ENCODE measurements at regions not wholly inside any gene's neighbourhood (a gene's known extent, or its start where the extent isn't known, plus 50 kb on each side); places are given as distances from the start of the nearest gene placed in this dataset.
A peak's percentile ranks its signal among the peaks of the same experiment; 100 is the strongest.
"Not testable (repeated sequence)": the region's sequence is repeated elsewhere in the genome, so short reads cannot be mapped to it uniquely, and the experiment has no call there.

GRCh38 chr1:101185421-101185820 is 51.4 kb upstream of the S1PR1 start:
- DNase-seq (ENCODE audit: low read depth in 2 of 2), result no peak

GRCh38 chr1:101183388-101183699 is 53.5 kb upstream of the S1PR1 start:
- no peak for DNase-seq (ENCODE audit: low read depth in 2 of 2)

- DNase-seq (ENCODE audit: low read depth in 2 of 2), result no peak
Measured at GRCh38 chr1:101182627-101183387, 54.0 kb upstream of the S1PR1 start.

- DNase-seq (ENCODE audit: low read depth in 2 of 2), result no peak
Measured at GRCh38 chr1:101181930-101182329, 54.9 kb upstream of the S1PR1 start.

GRCh38 chr1:101178688-101179491 is 57.9 kb upstream of the S1PR1 start:
- DNase-seq (ENCODE audit: low read depth in 2 of 2), result peak; percentile 30 to 33

- no peak for DNase-seq (ENCODE audit: low read depth in 2 of 2)
Measured at GRCh38 chr1:101178341-101178687, 58.5 kb upstream of the S1PR1 start.

GRCh38 chr1:101175886-101176285 is 60.9 kb upstream of the S1PR1 start:
- DNase-seq (ENCODE audit: low read depth in 2 of 2), result no peak

GRCh38 chr1:101175466-101175865 is 61.4 kb upstream of the S1PR1 start:
- no peak for DNase-seq (ENCODE audit: low read depth in 2 of 2)

GRCh38 chr1:101174722-101175121 is 62.1 kb upstream of the S1PR1 start:
- no peak for DNase-seq (ENCODE audit: low read depth in 2 of 2)

GRCh38 chr1:101174298-101174697 is 62.5 kb upstream of the S1PR1 start:
- not testable (repeated sequence) for DNase-seq (ENCODE audit: low read depth in 2 of 2)

- DNase-seq (ENCODE audit: low read depth in 2 of 2), result no peak
Measured at GRCh38 chr1:101170506-101171050, 66.2 kb upstream of the S1PR1 start.

GRCh38 chr1:101167891-101168290 is 68.9 kb upstream of the S1PR1 start:
- DNase-seq (ENCODE audit: low read depth in 2 of 2), result no peak

- DNase-seq (ENCODE audit: low read depth in 2 of 2), result no peak
Measured at GRCh38 chr1:101166583-101167120, 70.2 kb upstream of the S1PR1 start.

GRCh38 chr1:101165954-101166353 is 70.9 kb upstream of the S1PR1 start:
- DNase-seq (ENCODE audit: low read depth in 2 of 2), result no peak

- no peak for DNase-seq (ENCODE audit: low read depth in 2 of 2)
Measured at GRCh38 chr1:101165532-101165931, 71.3 kb upstream of the S1PR1 start.

GRCh38 chr1:101164776-101165175 is 72.0 kb upstream of the S1PR1 start:
- DNase-seq (ENCODE audit: low read depth in 2 of 2), result no peak

GRCh38 chr1:101162736-101163735 is 73.8 kb upstream of the S1PR1 start:
- no peak for DNase-seq (ENCODE audit: low read depth in 2 of 2)

- no peak for DNase-seq (ENCODE audit: low read depth in 2 of 2)
Measured at GRCh38 chr1:101162300-101162699, 74.5 kb upstream of the S1PR1 start.

GRCh38 chr1:101161619-101162018 is 75.2 kb upstream of the S1PR1 start:
- no peak for DNase-seq (ENCODE audit: low read depth in 2 of 2)

- DNase-seq (ENCODE audit: low read depth in 2 of 2), result no peak
Measured at GRCh38 chr1:101158424-101158823, 78.4 kb upstream of the S1PR1 start.

- no peak for DNase-seq (ENCODE audit: low read depth in 2 of 2)
Measured at GRCh38 chr1:101154547-101154946, 82.3 kb upstream of the S1PR1 start.

GRCh38 chr1:101153692-101154091 is 83.1 kb upstream of the S1PR1 start:
- DNase-seq (ENCODE audit: low read depth in 2 of 2), result no peak

All from stimulated activated CD4-positive, alpha-beta T cell treated with anti-CD3 and anti-CD28 coated beads, Interleukin-15, amount 100 ng/mL, for 48 hours (primary cell).